ENCODE measurements at regions not wholly inside any gene's neighbourhood (a gene's known extent, or its start where the extent isn't known, plus 50 kb on each side); places are given as distances from the start of the nearest gene placed in this dataset.

GRCh38 chr13:26821672-26822071 lies 61.1 kb upstream of the GPR12 start:
- TF ChIP-seq POLR2AphosphoS5 (IDR thresholded peaks at IDR 0.05) (no peak), POLR2A (IDR thresholded peaks at IDR 0.05) (no peak)
- TF ChIP-seq, protein P1, sequence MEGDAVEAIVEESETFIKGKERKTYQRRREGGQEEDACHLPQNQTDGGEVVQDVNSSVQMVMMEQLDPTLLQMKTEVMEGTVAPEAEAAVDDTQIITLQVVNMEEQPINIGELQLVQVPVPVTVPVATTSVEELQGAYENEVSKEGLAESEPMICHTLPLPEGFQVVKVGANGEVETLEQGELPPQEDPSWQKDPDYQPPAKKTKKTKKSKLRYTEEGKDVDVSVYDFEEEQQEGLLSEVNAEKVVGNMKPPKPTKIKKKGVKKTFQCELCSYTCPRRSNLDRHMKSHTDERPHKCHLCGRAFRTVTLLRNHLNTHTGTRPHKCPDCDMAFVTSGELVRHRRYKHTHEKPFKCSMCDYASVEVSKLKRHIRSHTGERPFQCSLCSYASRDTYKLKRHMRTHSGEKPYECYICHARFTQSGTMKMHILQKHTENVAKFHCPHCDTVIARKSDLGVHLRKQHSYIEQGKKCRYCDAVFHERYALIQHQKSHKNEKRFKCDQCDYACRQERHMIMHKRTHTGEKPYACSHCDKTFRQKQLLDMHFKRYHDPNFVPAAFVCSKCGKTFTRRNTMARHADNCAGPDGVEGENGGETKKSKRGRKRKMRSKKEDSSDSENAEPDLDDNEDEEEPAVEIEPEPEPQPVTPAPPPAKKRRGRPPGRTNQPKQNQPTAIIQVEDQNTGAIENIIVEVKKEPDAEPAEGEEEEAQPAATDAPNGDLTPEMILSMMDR (IDR thresholded peaks at IDR 0.05): no peak
- Histone ChIP-seq H3K4me1 (replicated peaks) (no peaks in the 10 kb centered on the region), H3K9me3 (no peaks in the 10 kb centered on the region), H3K36me3 (no peaks in the 10 kb centered on the region), H3K4me3 (no peak overlapping the region), H3K27me3 (replicated peaks; ENCODE audit: insufficient read depth) (no peaks in the 10 kb centered on the region), H3K27ac (no peak overlapping the region)
- DNase-seq (ENCODE audit: low spot score): no peak
- 89% methylated on average over 7 of the region's 7 CpGs for WGBS
- intact Hi-C loops (cut with DNase I): no loop called here

GRCh38 chr13:26820871-26821270 lies 60.3 kb upstream of the GPR12 start:
- Histone ChIP-seq H3K9me3 (no peaks in the 10 kb centered on the region), H3K27me3 (replicated peaks; ENCODE audit: insufficient read depth) (no peaks in the 10 kb centered on the region), H3K36me3 (no peaks in the 10 kb centered on the region), H3K4me3 (no peak overlapping the region), H3K4me1 (replicated peaks) (no peaks in the 10 kb centered on the region), H3K27ac (no peak overlapping the region)
- TF ChIP-seq, protein P1 (IDR thresholded peaks at IDR 0.05): no peak
- TF ChIP-seq POLR2AphosphoS5 (IDR thresholded peaks at IDR 0.05): no peak
- TF ChIP-seq POLR2A (IDR thresholded peaks at IDR 0.05): no peak
- intact Hi-C loops (cut with DNase I): no loop called here
- WGBS: 79% methylated on average over 4 of the region's 4 CpGs
- no peak for DNase-seq (ENCODE audit: low spot score)

DNA sequence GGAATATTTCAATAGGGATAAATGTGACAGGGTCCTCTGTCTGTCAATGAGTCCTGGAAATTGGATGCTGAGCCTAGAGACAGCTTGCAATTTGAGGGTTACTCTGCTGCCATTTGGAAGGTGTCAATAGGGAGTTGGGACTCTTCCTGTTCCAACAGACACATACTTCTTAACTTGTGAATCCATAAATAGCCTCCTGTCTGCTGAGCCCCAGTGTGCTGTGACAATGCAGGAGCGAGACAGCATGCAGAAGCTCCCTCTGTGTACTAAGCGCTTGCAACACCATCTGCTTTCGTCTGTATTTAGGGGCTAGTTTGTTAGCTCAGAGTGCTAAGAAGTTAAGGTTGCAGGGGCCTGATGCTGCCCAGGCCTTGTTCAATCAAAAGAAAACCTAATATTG lies 58.5 kb upstream of the GPR12 start:
- no peak overlapping the region for H3K4me3 ChIP-seq
- no peak for TF ChIP-seq POLR2AphosphoS5 (IDR thresholded peaks at IDR 0.05)
- no peak for TF ChIP-seq POLR2A (IDR thresholded peaks at IDR 0.05)
- TF ChIP-seq, protein P1 (IDR thresholded peaks at IDR 0.05): no peak
- H3K36me3 ChIP-seq: no peaks in the 10 kb centered on the region
- DNase-seq (ENCODE audit: low spot score): no peak
- H3K27me3 ChIP-seq (replicated peaks; ENCODE audit: insufficient read depth): no peaks in the 10 kb centered on the region
- H3K9me3 ChIP-seq: no peaks in the 10 kb centered on the region
- WGBS: 73% methylated on average over 3 of the region's 3 CpGs
- no peak overlapping the region for H3K27ac ChIP-seq
- intact Hi-C loops (cut with DNase I): no loop called here
- no peaks in the 10 kb centered on the region for H3K4me1 ChIP-seq (replicated peaks)

DNA sequence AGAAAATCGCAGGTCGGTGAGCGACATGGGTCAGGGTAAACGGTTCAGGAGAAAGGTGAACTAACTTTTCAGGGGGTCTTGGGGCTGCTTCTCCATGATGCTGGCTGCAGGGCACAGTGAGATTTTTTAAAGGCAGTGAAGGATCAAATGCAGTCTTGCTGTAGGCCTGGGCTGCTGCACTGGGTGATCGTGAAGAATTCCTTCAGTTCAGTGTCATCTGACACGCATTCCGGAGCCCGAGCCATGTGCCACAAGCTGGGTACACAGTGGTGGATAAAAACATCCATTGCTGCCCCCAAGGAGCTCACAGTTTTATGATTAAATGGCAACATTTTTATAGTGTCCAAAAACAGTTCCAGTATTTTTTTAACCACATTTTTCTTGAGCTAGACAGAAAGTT lies 56.3 kb upstream of the GPR12 start:
- no peak overlapping the region for H3K4me3 ChIP-seq
- no peaks in the 10 kb centered on the region for H3K27me3 ChIP-seq (replicated peaks; ENCODE audit: insufficient read depth)
- no peak overlapping the region for H3K27ac ChIP-seq
- TF ChIP-seq, protein P1 (IDR thresholded peaks at IDR 0.05): no peak
- TF ChIP-seq POLR2A (IDR thresholded peaks at IDR 0.05): no peak
- no peak for TF ChIP-seq POLR2AphosphoS5 (IDR thresholded peaks at IDR 0.05)
- H3K36me3 ChIP-seq: no peaks in the 10 kb centered on the region
- no peaks in the 10 kb centered on the region for H3K9me3 ChIP-seq
- intact Hi-C loops (cut with DNase I): no loop called here
- no peaks in the 10 kb centered on the region for H3K4me1 ChIP-seq (replicated peaks)
- WGBS: 58% methylated on average over 8 of the region's 8 CpGs
- no peak for DNase-seq (ENCODE audit: low spot score)

- H3K27me3 ChIP-seq (replicated peaks; ENCODE audit: insufficient read depth): no peaks in the 10 kb centered on the region
- intact Hi-C loops (cut with DNase I): no loop called here
- no peaks in the 10 kb centered on the region for H3K4me1 ChIP-seq (replicated peaks)
- H3K9me3 ChIP-seq: no peaks in the 10 kb centered on the region
- no peak for DNase-seq (ENCODE audit: low spot score)
- no peaks in the 10 kb centered on the region for H3K36me3 ChIP-seq
- H3K4me3 ChIP-seq: no peak overlapping the region
- 51% methylated on average over 6 of the region's 6 CpGs for WGBS
- TF ChIP-seq POLR2AphosphoS5 (IDR thresholded peaks at IDR 0.05): no peak
- TF ChIP-seq, protein P1 (IDR thresholded peaks at IDR 0.05): no peak
- no peak for TF ChIP-seq POLR2A (IDR thresholded peaks at IDR 0.05)
- H3K27ac ChIP-seq: no peak overlapping the region
Measured at GRCh38 chr13:26813980-26814348, 53.4 kb upstream of the GPR12 start.
